H9 (cell line): ENCODE measurements at regions not wholly inside any gene's neighbourhood (a gene's known extent, or its start where the extent isn't known, plus 50 kb on each side); places are given as distances from the start of the nearest gene placed in this dataset.

Experiments
- DNase-seq: peaks from one replicate; pipeline ENCODE4 v3.0.0-alpha.2; 2017
- H2AFZ ChIP-seq: one replicate; pipeline ENCODE4 v1.6.1; 2013; ENCODE audit warnings: mild to moderate bottlenecking, low read length, control low read depth, moderate library complexity
- H2AK5ac ChIP-seq: 2 replicates; pipeline ENCODE4 v1.6.1; 2013; ENCODE audit warnings: low read length, control low read depth, mixed read lengths; ENCODE audit not compliant: insufficient read length
- H2BK120ac ChIP-seq: one replicate; pipeline ENCODE4 v1.6.1; 2013; ENCODE audit warnings: low read depth, mild to moderate bottlenecking, low read length, control low read depth, inconsistent platforms; ENCODE audit not compliant: poor library complexity, severe bottlenecking
- H2BK12ac ChIP-seq: 2 replicates; pipeline ENCODE4 v1.6.1; 2013; ENCODE audit warnings: low read length, control low read depth, mixed read lengths, low read depth; ENCODE audit not compliant: insufficient read length
- H2BK15ac ChIP-seq: 2 replicates; pipeline ENCODE4 v1.6.1; 2013; ENCODE audit warnings: low read depth, low read length, control low read depth
- H2BK20ac ChIP-seq: one replicate; pipeline ENCODE4 v1.6.1; 2013; ENCODE audit warnings: low read depth, mild to moderate bottlenecking, low read length, control low read depth, inconsistent platforms; ENCODE audit not compliant: poor library complexity, severe bottlenecking
- H2BK5ac ChIP-seq: 2 replicates; pipeline ENCODE4 v1.6.1; 2013; ENCODE audit warnings: low read length, control low read depth, mixed read lengths; ENCODE audit not compliant: insufficient read length
- H3K14ac ChIP-seq: 2 replicates; pipeline ENCODE4 v1.6.1; 2013; ENCODE audit warnings: low read length, control low read depth; ENCODE audit not compliant: insufficient read depth
- H3K18ac ChIP-seq: 2 replicates; pipeline ENCODE4 v1.6.1; 2013; ENCODE audit warnings: low read depth, mild to moderate bottlenecking, mixed read lengths, low read length, control low read depth; ENCODE audit not compliant: insufficient read length
- H3K23ac ChIP-seq: 2 replicates; pipeline ENCODE4 v1.6.1; 2013; ENCODE audit warnings: low read length, control low read depth, mixed read lengths, low read depth; ENCODE audit not compliant: insufficient read length
- H3K23me2 ChIP-seq: 2 replicates; pipeline ENCODE4 v1.6.1; 2013; ENCODE audit warnings: low read depth, mild to moderate bottlenecking, mixed read lengths, low read length, control low read depth; ENCODE audit not compliant: insufficient read length, poor library complexity, severe bottlenecking
- H3K27ac ChIP-seq: 2 replicates; pipeline ENCODE4 v1.5.1; 2013; ENCODE audit warnings: low read length, control low read depth, mixed read lengths, low read depth; ENCODE audit not compliant: insufficient read length
- H3K27me3 ChIP-seq: 2 replicates; pipeline ENCODE4 v1.6.1; 2013; ENCODE audit warnings: low read length, control low read depth, inconsistent platforms; ENCODE audit not compliant: insufficient read depth
- H3K4ac ChIP-seq: 2 replicates; pipeline ENCODE4 v1.6.1; 2013; ENCODE audit warnings: low read depth, mild to moderate bottlenecking, control low read depth, inconsistent platforms, low read length, moderate library complexity
- H3K4me1 ChIP-seq: 2 replicates; pipeline ENCODE4 v1.6.1; 2013; ENCODE audit warnings: low read length, control low read depth, inconsistent platforms; ENCODE audit not compliant: insufficient read depth
- H3K4me2 ChIP-seq: 2 replicates; pipeline ENCODE4 v1.6.1; 2013; ENCODE audit warnings: low read length, control low read depth, mixed read lengths; ENCODE audit not compliant: insufficient read length, insufficient read depth
- H3K56ac ChIP-seq: 2 replicates; pipeline ENCODE4 v1.6.1; 2013; ENCODE audit warnings: low read depth, mild to moderate bottlenecking, mixed read lengths, low read length, control low read depth; ENCODE audit not compliant: insufficient read length
- H3K79me1 ChIP-seq: 2 replicates; pipeline ENCODE4 v1.6.1; 2013; ENCODE audit warnings: low read depth, mild to moderate bottlenecking, moderate library complexity, low read length, control low read depth, inconsistent platforms; ENCODE audit not compliant: insufficient read depth, poor library complexity, severe bottlenecking
- H3K79me2 ChIP-seq: 2 replicates; pipeline ENCODE4 v1.6.1; 2013; ENCODE audit warnings: low read length, control low read depth, inconsistent platforms; ENCODE audit not compliant: insufficient read depth
- H3K9ac ChIP-seq: 2 replicates; pipeline ENCODE4 v1.6.1; 2013; ENCODE audit warnings: low read length, control low read depth, mixed read lengths; ENCODE audit not compliant: insufficient read length; ENCODE audit errors: extremely low read depth
- H3K9me3 ChIP-seq: one replicate; pipeline ENCODE4 v1.6.1; 2013; ENCODE audit warnings: low read depth, low read length, inconsistent platforms; ENCODE audit not compliant: control insufficient read depth
- H3T11ph ChIP-seq: one replicate; pipeline ENCODE4 v1.6.1; 2013; ENCODE audit warnings: mild to moderate bottlenecking, low read length, control low read depth, inconsistent platforms
- H4K20me1 ChIP-seq: one replicate; pipeline ENCODE4 v1.6.1; 2013; ENCODE audit not compliant: control insufficient read depth, insufficient read length, insufficient read depth
- H4K5ac ChIP-seq: 2 replicates; pipeline ENCODE4 v1.6.1; 2013; ENCODE audit warnings: low read depth, mild to moderate bottlenecking, mixed read lengths, low read length, control low read depth; ENCODE audit not compliant: insufficient read length
- H4K8ac ChIP-seq: replicated peaks from 2 replicates; pipeline ENCODE4 v1.6.1; 2013; ENCODE audit warnings: low read length, control low read depth, mixed read lengths, low read depth; ENCODE audit not compliant: insufficient read length
- H4K91ac ChIP-seq: 2 replicates; pipeline ENCODE4 v1.6.1; 2013; ENCODE audit warnings: low read depth, mild to moderate bottlenecking, moderate library complexity, mixed read lengths, low read length, control low read depth; ENCODE audit not compliant: insufficient read length
- H3K27ac Mint-ChIP-seq, 3 experiments: 2 replicates in 2 of 3; 3 replicates in 1 of 3; pipeline ENCODE4 v1.8.0; 2020 to 2021; ENCODE audit warnings: mixed read lengths in 3 of 3, mild to moderate bottlenecking in 1 of 3, moderate library complexity in 1 of 3
- H3K27me3 Mint-ChIP-seq: 2 replicates; pipeline ENCODE4 v1.8.0; 2021; ENCODE audit warnings: low read depth, mild to moderate bottlenecking, moderate library complexity, mixed read lengths
- H3K36me3 Mint-ChIP-seq, 3 experiments: 2 replicates in 2 of 3; 3 replicates in 1 of 3; pipeline ENCODE4 v1.8.0; 2020 to 2021; ENCODE audit warnings: low read depth in 3 of 3, mixed read lengths in 3 of 3; ENCODE audit not compliant: insufficient read depth in 1 of 3
- H3K4me1 Mint-ChIP-seq, 2 experiments: 2 replicates each; pipeline ENCODE4 v1.8.0; 2020; ENCODE audit warnings: mixed read lengths in 2 of 2
- H3K4me3 Mint-ChIP-seq, 2 experiments: 2 replicates in 1 of 2; 3 replicates in 1 of 2; pipeline ENCODE4 v1.8.0; 2020 to 2021; ENCODE audit warnings: mild to moderate bottlenecking in 2 of 2, mixed read lengths in 2 of 2, moderate library complexity in 1 of 2
- H3K9me3 Mint-ChIP-seq, 2 experiments: 2 replicates in 1 of 2; 3 replicates in 1 of 2; pipeline ENCODE4 v1.8.0; 2020; ENCODE audit warnings: mild to moderate bottlenecking in 2 of 2, mixed read lengths in 2 of 2, moderate library complexity in 1 of 2
- whole genome bisulfite sequencing: extraction: QIAGEN DNeasy Blood & Tissue Kit; methylation state at CpG from one replicate; pipeline ENCODE4 v1.1.7; 2013; ENCODE audit warnings: missing lambda C conversion rate, low lambda C conversion rate, mixed read lengths; ENCODE audit not compliant: insufficient read length; ENCODE audit errors: extremely low coverage; 5-methylcytosine and 5-hydroxymethylcytosine counted together
- TF ChIP-seq, protein P1 (sequence below): fragments of 200-600 bp; sonication (generic); conservative IDR thresholded peaks from 3 replicates; pipeline ENCODE4 v1.8.0; 2021; ENCODE audit warnings: antibody characterized with exemption, mild to moderate bottlenecking

DNA sequence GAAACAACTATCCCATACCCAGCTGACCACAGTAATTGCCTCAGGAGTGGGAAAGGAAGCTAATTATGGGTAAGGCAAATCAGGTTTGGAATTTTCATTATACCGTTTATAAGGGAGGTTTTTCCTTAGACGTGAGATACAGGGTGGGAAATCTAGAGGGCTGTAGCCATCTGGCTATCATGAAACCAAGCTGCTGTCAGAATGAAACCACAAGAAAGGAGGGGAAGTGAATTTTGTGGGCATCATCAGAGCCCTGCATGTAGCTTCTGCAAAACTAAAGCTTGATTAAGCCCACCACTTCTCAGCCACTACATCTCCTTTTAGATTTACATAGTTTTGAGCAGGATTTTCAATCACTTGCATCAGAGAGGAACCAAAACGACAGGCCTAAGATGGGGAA, 893.5 kb downstream of the TUSC7 start:
- Histone ChIP-seq H3K9ac (no peak overlapping the region), H3K79me2 (no peaks in the 10 kb centered on the region), H2AFZ (no peak overlapping the region), H2AK5ac (no peak overlapping the region), H3K4me1 (no peaks in the 10 kb centered on the region), H2BK120ac (no peak overlapping the region), H2BK12ac (no peak overlapping the region), H3K18ac (no peak overlapping the region), H4K91ac (no peak overlapping the region), H4K5ac (no peak overlapping the region), H4K20me1 (no peaks in the 10 kb centered on the region), H3K23me2 (no peaks in the 10 kb centered on the region), H3K9me3 (no peaks in the 10 kb centered on the region), H3K79me1 (no peaks in the 10 kb centered on the region), H4K8ac (no peak overlapping the region), H3K23ac (no peak overlapping the region), H3K27ac (no peak overlapping the region), H3K4ac (no peak overlapping the region), H2BK15ac (no peak overlapping the region), H3K4me2 (no peak overlapping the region), H2BK5ac (no peak overlapping the region), H3K14ac (no peak overlapping the region), H3K27me3 (no peaks in the 10 kb centered on the region), H2BK20ac (no peak overlapping the region), H3T11ph (no peak overlapping the region), H3K56ac (no peak overlapping the region)
- no peaks in the 10 kb centered on the region for H3K27me3 Mint-ChIP-seq
- WGBS = no CpG with 5 or more reads among the region's 3 CpGs
- no peak for DNase-seq
- peak overlapping the region in 1 of 3 experiments; percentile 36; a peak in 1 of 7 replicates for H3K27ac Mint-ChIP-seq
- H3K4me3 Mint-ChIP-seq = no peak overlapping the region
- H3K36me3 Mint-ChIP-seq = no peaks in the 10 kb centered on the region
- TF ChIP-seq, protein P1, sequence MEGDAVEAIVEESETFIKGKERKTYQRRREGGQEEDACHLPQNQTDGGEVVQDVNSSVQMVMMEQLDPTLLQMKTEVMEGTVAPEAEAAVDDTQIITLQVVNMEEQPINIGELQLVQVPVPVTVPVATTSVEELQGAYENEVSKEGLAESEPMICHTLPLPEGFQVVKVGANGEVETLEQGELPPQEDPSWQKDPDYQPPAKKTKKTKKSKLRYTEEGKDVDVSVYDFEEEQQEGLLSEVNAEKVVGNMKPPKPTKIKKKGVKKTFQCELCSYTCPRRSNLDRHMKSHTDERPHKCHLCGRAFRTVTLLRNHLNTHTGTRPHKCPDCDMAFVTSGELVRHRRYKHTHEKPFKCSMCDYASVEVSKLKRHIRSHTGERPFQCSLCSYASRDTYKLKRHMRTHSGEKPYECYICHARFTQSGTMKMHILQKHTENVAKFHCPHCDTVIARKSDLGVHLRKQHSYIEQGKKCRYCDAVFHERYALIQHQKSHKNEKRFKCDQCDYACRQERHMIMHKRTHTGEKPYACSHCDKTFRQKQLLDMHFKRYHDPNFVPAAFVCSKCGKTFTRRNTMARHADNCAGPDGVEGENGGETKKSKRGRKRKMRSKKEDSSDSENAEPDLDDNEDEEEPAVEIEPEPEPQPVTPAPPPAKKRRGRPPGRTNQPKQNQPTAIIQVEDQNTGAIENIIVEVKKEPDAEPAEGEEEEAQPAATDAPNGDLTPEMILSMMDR = no peak
- peaks cover 7 to 29% of the 10 kb centered on the region in 2 experiments; a peak in 3 of 4 replicates for H3K4me1 Mint-ChIP-seq
- peaks cover 0 to 2% of the 10 kb centered on the region in 2 experiments; a peak in 1 of 5 replicates for H3K9me3 Mint-ChIP-seq
